HG03039 (cell line): ENCODE measurements at regions not wholly inside any gene's neighbourhood (a gene's known extent, or its start where the extent isn't known, plus 50 kb on each side); places are given as distances from the start of the nearest gene placed in this dataset.

Experiments used
- ATAC-seq: cut with Tn5 transposase; IDR thresholded peaks from one replicate; pipeline ENCODE4 v1.9.1; 2021; ENCODE audit warnings: mild to moderate bottlenecking, moderate library complexity; ENCODE audit not compliant: unreplicated experiment

DNA sequence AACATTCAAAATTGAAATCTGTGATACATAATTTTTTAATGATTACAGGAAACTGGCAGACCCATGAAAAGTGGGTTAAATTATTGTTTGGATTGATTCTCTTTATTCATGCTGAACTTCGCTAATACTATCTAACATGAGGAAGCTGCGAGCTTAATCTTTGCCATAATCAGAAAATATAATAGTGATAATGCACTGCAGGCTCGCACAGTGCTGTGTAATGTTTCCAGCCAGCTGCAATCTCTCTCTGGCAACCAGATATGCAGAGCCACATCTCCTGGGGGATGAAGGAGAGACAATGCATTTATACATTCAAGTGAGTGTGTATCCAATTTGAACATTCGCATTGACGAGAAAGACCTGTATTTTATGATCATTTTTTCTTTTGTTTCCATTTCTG, 669.7 kb upstream of the RGMB start:
- no peak for ATAC-seq

DNA sequence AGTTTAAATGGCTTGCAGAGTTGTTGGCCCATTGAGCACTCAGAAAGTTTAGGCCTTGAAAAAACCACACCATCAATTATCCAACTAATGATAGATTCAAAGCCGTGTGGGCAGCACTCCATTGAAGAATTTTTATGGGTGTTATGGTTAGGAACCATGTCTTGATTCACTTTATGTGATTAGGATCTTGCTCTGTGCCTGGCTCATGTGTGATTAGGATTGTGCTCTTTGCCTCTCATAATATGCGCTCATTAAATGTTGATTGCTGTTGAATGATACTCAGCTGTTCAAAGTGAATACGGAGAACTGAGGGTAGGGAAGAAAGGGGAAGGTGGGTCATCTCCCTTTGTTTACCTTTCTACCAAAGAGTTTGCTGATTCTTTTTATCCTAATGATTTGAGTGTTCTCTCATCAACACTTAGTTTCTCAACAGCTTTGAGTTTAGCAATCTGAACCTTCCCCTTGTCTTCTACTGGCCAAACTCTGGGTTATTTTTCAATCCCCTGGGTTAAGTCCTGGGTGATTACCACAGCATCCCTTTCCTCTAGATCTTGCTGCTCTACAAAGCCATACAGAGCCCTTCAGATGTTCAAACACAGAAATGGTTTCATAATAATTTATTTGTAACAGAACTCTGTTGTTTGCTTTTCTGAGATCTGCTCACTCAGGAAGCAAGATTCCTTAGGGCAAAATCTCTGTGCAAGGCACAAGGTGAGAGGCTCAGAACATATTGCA, 668.8 kb upstream of the RGMB start:
- ATAC-seq = no peak

GRCh38 chr5:98105681-98106080, 667.8 kb upstream of the RGMB start:
- ATAC-seq = no peak

DNA sequence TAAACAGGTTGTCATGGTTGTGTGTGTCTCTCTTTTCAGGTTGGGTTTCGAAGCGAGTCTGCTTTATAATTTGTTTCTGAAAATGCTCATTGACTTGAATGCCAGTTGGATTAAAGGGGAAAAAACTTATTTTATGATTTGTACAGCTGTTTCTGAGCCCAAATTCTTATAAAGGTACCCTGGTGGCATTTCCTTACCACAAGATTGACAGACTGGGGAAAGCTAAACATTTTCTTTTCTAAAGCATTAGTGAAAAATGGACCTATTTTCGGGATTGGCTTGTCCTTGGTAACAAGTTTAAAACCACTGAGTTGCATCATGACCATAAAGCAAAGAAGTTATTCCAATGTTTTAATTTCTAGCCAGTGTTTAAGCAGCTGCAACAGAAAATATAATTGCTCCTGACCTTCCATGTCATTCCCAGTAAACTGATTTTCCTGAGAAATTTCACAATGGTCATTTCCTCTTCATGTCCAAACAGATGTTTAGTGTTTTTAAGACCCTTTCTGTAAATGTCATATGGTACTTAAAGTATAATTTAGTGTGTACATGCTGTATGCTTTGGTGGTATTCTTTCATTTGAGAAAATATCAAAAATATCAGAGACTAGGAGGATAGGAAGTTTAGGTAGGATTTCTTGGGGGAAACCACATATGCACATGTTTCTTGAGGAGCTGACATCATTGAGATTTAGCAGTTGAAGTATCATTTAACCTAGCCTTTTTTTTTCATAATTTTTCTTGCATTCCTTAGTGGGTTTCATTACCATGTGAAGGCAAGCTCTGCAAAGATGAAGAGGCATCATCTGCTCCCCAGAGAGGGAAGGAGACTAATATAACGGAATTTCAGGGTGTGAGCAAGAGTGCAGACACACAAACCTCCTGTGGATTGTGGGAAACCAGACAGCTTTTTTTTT, 667.1 kb upstream of the RGMB start:
- no peak for ATAC-seq

DNA sequence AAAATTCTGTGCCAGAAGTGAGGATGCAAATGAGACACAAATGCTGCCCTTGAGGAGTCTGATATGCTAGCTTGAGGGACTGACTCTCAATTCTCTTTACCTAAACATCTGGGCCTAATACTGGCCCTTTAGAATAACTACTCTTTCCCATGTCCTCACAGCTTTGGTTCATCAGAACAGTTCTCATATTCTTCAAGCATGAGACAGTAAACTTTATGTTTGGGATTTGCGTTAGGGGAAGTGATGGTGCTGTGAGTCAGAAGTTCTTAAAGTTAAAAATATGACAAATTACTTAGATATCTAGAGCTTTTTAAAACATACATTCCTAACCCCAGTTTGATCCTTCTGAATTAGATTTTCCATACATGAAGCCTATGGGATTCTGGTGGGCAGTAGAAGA, 665.0 kb upstream of the RGMB start:
- ATAC-seq = no peak

DNA sequence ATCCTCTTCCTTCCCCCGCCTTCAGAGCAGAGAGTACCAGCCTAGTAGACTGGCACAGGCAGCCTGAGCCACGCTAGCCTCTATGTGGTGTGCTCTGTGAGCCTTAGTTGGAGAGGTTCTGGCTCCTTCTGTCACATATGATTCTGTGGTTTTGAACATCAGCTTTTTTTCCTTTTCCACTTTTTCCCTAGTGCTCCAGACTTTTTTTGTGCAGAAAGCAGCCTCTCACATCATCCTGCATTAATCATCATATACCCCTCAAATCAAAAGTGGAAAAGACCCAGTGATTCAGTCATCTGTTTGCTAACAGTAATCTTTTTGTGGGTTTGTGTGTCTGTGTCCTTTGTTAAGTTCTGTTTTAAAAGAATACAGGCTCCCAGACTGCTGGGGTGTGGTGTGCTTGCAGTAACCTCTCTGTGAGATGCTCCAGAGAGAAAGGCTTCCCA, 663.9 kb upstream of the RGMB start:
- no peak for ATAC-seq

DNA sequence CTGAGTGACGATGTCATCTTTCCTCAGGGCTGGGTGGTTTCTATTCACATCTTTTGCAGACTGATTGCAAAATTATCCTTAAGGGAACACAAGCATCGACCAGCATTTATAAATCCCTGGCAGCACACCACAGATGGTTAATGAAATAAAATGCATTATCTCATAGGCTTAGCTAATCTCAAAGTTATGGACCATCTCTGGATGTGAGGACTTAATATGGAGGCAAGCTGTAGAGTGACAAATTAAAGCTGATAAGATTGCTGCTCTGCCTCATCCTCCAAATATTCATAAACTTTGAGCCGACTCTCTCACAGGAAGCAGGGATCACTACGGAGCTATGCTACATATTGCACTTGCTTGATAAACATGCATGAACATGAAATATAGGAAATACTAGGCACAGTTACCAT, 663.2 kb upstream of the RGMB start:
- no peak for ATAC-seq

GRCh38 chr5:98110791-98111190, 662.7 kb upstream of the RGMB start:
- no peak for ATAC-seq

DNA sequence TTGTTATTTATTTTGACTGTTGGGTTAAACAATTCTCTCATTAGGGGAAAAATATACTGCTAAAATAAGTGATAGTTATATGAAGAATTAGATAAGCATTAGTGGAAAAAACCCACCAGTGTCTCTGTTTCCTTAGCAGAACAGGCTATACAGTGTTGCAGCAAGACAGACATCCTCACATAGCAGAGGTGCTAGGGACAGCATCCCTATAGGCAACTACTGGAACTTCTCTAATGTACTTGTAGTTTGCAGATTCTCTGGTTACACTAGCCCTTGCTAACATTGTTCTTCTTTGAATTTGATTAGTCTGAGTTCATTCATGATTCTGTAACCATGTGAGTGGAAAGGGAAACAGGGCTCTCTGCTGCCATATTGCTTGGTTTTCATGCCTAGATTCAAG, 661.8 kb upstream of the RGMB start:
- ATAC-seq = no peak

DNA sequence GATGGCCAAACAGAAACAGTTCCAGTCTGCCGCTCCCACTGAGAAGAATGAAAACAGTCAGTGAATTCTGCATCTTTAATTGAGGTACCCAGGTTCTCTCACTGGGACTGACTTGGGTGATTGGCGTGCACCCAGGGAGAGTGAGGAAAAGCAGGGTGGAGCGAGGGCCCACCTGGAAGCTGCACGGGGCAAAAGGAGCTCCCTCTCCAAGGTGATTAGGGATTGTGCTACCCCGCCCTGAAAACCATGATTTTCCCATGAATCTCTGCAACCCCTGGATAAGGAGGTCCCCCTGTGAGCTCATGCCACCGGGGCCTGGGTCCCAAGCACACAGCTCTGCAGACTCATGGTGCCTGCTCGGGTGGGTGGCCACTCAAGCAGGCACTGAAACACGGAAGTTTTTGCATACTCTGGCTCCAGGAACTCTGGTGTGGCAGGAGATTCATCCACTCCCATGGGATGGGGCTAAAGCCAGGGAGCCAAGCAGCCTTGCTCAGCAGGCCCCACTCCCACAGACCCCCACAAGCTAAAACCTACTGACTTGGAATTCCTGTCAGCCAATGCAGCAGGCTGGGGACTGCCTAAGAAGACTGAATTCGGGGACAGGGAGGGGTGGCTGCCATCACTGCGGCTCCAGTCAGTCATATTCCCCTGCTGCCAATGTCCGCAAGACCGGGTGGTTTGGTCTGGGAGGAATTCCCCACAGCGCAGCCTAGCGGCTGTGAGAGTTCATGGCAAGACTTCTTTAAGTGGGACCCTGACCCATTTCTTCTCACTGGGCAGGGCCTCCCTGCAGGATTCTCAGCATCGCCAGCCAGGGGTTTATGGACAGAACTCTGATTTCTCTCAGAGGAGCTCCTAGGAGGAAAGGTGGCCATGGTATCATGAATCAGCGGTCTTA, 652.2 kb upstream of the RGMB start:
- ATAC-seq = no peak

DNA sequence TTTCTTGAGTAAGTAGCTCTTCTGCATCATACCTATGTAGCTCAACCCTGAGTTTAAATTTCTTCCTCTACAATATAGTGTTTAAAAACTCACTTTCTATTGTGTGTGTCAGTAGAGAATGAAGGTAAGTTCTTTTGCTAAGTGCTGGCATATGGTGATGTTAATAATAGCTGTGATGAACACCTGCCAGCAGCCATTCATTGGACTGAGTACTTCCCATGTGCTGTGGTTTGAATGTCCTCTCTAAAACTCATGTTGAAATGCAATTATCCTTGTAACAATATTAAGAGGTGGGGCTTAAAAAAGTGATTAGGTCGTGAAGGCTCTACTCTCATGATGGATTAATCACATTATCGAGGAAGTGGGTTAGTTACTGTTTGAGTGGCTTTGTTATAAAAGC, 645.2 kb upstream of the RGMB start:
- ATAC-seq = no peak

DNA sequence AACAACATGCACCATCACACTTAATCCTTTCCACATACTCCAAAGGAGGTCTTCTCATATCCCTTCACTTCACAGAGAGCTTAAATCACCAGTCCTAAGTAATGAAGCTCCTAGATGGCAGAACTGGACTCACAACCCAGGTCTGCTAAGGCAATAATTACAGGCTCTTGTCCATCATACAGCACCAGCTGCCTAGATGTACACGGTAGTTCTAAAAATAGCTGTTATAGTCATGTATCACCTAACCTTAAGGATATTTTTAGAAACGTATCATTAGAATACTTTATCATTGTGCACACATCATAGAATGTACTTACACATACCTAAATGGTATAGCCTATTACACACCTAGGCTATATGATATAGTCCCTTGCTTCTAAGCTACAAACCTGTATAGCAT, 644.6 kb upstream of the RGMB start:
- ATAC-seq = no peak

GRCh38 chr5:98130261-98131035, 643.0 kb upstream of the RGMB start:
- ATAC-seq = no peak

DNA sequence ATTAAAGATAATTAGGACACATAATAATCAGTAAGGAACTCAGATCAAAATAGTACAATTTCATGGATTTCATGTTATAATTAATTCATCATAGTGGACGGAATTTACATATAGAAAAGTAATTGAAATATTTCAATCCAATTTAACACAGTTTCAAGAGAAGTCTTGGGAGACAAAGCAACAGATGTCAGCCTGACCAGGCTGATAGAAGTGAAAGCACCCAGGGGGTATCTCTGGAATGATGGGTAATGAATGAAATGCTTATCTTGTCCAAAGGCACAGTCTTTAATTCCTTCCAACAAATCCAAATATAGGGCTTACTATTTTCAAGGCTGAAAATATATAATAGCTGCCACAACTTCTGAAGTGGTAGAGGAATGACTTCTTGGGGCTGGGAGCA, 629.3 kb upstream of the RGMB start:
- no peak for ATAC-seq

DNA sequence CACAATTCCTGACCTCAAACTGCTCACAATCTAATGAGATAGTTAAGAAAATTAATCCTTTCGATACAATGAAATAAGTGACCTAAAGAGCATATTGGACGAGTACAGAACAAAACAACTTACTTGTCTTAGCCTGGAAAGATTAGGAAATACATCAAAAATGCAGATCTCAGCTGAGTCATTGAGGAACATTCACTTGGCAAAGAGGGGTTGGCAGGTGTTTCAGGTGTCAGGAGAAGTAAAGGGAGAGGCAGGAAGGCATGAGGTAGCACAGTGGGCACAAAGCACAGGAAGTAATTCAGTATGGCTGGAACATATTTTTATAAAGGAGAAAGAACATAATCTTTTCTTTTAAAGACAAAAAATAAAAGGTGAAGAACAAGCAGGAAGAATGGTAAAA, 628.8 kb upstream of the RGMB start:
- ATAC-seq = no peak

DNA sequence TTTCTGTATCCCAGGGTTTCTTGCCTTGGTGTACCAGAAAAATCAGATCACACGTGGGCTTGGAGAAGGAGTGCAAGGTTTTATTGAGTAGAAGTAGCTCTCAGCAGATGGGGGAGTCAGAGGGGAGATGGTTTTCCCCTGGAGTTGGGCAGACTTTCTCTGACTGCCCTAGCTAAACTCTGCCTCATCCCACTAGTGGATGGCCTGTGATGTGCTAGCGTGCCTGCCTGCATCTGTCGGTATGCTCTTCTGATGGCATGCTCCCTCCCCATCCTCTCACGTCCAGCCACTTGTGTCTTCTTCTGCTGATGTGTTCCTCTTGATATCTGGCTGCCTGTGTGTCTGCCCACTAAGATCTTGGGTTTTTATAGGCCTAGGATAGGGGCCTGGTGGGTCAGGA, 616.1 kb upstream of the RGMB start:
- no peak for ATAC-seq

DNA sequence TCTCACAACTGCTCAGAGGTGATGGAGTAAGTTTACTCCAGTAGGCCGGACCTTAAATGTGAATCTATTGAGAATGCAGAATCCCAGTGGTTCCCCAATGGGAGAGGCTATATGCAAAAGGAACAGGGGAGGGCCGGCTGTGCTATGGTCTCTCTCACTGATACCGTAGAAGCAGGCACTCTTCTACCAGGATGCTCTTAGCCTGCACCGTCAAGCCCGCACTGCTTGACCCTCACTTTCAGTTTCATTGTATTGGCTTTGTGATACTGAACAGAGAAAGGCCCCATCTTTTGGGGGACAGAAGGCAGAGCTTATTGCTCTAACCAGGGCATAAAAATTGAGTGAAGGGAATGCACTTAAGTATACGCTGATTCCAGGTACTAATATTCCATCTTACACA, 615.0 kb upstream of the RGMB start:
- ATAC-seq = no peak

- no peak for ATAC-seq
Observed at GRCh38 chr5:98163796-98164493, 609.5 kb upstream of the RGMB start.

DNA sequence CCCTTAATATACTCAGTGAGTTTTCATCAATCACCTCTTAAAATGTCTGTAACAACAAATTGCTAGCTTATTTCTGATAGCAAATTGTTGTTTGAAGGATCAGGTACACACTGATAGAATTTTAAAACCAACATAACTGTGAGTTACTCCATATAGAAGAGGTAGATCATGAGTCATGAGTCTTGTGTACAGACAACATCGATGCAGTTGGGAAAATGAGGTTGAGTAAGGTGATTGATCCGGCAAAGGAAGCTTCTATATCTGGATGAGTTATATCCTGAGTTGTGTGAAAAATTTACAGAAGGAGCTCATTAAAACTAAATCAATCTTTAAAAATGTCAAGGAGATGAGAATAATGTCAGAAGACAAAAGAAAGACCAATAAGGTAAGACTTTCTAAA, 604.6 kb upstream of the RGMB start:
- ATAC-seq = no peak

DNA sequence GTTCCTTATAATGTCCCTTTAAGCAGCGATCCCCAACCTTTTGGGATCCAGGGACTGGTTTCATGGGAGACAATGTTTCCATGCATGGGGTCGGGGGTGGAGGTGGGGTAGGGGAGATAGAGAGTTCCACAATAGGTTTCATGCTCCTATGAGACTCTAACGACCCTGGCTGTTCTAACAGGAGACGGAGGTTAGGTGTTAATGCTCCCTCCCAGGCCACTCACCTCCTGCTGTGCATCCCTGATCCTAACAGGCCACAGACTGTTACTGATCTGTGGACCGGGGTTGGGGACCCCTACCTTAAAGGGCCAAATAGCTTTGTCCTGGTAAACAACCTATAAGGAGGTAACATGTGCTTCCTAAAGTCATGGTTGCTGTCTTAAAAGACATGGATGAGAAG, 602.5 kb upstream of the RGMB start:
- ATAC-seq = no peak
